NB4 (cell line): ENCODE measurements at regions not wholly inside any gene's neighbourhood (a gene's known extent, or its start where the extent isn't known, plus 50 kb on each side); places are given as distances from the start of the nearest gene placed in this dataset.

Experiments
- DNase-seq: peaks from one replicate; pipeline ENCODE4 v3.0.0; 2010; ENCODE audit warnings: low read depth
- H3K4me3 ChIP-seq: one replicate; pipeline ENCODE4 v1.5.1; 2011; ENCODE audit warnings: mild to moderate bottlenecking, low read depth, low read length, moderate library complexity
- MYC ChIP-seq: IDR thresholded peaks from 2 replicates; pipeline ENCODE4 v1.6.1; 2011; ENCODE audit warnings: low read depth, low read length
- POLR2A ChIP-seq: IDR thresholded peaks from 2 replicates; pipeline ENCODE4 v1.6.1; 2011; ENCODE audit warnings: mild to moderate bottlenecking; ENCODE audit not compliant: insufficient read length; ENCODE audit errors: extremely low read depth
- TF ChIP-seq, protein P1 (sequence below): IDR thresholded peaks from one replicate; pipeline ENCODE4 v1.5.1; 2012; ENCODE audit warnings: low read depth, low read length
- TF ChIP-seq, protein P2 (sequence below): IDR thresholded peaks from 2 replicates; pipeline ENCODE4 v1.6.1; 2011; ENCODE audit warnings: low read depth, low read length

DNA sequence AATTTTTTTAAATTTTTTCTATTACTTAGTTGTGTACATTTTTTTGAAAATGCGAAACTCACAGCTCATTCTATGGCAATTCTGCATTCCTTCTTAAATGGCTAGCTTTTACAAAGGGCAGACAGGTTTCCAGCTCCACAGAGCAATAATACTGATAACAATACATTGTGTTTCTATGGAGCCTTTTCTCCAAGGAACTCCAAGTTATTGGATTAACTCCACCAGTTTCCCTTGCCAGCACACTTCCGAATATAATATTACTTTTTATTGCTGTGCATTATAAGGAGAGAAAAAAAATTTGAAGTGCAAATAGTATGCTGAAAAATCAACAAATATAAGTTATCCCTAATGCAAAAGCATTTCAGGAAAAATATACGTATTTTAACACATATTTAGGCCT lies 127.5 kb upstream of the PSMD7 start:
- H3K4me3 ChIP-seq, result no peak overlapping the region
- TF ChIP-seq, protein P1, sequence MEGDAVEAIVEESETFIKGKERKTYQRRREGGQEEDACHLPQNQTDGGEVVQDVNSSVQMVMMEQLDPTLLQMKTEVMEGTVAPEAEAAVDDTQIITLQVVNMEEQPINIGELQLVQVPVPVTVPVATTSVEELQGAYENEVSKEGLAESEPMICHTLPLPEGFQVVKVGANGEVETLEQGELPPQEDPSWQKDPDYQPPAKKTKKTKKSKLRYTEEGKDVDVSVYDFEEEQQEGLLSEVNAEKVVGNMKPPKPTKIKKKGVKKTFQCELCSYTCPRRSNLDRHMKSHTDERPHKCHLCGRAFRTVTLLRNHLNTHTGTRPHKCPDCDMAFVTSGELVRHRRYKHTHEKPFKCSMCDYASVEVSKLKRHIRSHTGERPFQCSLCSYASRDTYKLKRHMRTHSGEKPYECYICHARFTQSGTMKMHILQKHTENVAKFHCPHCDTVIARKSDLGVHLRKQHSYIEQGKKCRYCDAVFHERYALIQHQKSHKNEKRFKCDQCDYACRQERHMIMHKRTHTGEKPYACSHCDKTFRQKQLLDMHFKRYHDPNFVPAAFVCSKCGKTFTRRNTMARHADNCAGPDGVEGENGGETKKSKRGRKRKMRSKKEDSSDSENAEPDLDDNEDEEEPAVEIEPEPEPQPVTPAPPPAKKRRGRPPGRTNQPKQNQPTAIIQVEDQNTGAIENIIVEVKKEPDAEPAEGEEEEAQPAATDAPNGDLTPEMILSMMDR, result no peak
- TF ChIP-seq, protein P2, sequence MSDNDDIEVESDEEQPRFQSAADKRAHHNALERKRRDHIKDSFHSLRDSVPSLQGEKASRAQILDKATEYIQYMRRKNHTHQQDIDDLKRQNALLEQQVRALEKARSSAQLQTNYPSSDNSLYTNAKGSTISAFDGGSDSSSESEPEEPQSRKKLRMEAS, result no peak
- TF ChIP-seq MYC, result no peak
- TF ChIP-seq POLR2A, result no peak
- DNase-seq, result no peak

DNA sequence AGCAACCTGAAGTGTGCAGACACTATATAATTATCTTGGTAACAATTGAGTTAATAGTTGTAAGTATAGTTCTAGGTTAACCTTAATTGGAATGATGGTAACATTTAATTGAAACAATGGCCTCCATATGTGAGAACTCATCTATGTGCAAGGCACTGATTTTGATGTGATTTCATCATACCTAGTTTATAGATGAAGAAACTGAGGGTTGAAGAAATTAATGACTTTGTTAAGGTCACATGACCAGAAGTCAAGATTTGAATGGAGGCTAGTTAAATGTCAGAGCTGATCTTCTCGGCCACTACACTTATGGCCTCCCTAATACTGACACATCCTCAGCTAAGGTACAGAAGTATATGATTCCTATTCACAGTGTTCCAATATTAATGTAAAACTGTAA lies 128.2 kb upstream of the PSMD7 start:
- no peak overlapping the region for H3K4me3 ChIP-seq
- no peak for TF ChIP-seq POLR2A
- TF ChIP-seq MYC, result no peak
- TF ChIP-seq, protein P2, result no peak
- TF ChIP-seq, protein P1, result no peak
- no peak for DNase-seq

DNA sequence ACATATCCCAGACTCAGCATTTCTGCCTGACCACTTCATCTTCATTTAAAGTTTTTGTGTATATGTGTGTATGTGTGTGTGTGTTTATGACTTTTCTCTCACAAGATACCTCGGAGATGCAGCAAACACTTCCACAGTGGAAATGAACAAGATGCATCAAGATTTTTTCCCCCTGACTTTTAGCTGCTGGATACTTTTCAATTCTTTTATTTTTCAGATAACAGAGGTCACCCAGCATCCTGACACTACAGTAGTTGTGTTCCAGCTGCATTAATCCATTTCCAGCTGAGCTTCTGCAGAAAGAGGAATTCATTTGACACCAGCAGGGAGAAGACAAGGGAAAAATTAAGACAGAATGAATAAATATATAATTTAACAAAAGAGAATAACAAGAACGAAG lies 130.2 kb upstream of the PSMD7 start:
- no peak for DNase-seq
- TF ChIP-seq, protein P1, result no peak
- TF ChIP-seq MYC (no peak), POLR2A (no peak)
- TF ChIP-seq, protein P2, result no peak
- H3K4me3 ChIP-seq, result no peak overlapping the region

DNA sequence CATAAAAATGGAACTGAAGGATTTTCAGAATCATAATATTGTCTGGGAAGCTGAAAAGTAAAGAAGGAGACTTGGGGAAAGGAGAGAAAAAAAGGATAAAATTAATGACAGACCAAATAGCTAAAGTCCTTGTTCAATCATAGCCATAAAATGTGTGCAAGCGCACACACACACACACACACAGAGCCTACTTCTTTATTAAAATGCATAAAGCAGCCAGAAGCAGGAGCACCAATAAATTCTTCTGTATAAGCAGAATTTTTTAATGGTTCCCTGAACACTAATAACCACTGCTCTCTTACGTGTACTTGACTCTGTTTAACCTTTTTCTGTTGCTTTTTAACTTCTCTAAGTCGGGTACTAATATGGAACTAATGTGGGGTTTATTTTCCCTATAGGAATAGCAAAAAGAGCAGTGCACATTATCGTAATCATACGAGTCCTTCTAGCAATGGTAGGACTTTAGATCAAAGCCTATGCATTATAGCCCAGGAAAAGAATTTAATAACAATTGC lies 131.0 kb upstream of the PSMD7 start:
- TF ChIP-seq, protein P1, result no peak
- TF ChIP-seq POLR2A (no peak), MYC (no peak)
- TF ChIP-seq, protein P2, result no peak
- no peak overlapping the region for H3K4me3 ChIP-seq
- DNase-seq, result no peak

DNA sequence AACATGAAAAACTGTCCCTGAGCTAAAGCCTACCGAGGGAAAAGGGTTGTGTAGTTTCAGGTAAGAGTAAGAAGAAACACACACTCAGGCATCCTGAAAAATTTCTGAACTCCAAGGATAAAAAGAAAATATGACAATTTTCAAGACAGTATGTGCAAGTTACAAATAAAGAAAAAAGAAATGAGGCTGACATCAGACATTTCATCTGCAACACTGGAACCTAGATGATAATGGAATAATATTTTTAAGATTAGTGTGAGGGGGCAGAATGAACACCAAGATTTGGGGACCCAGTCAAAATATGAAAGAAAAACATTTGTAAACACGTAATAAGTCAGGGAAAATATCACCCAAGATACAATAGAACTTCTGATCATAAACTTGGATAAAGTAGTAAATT lies 135.9 kb upstream of the PSMD7 start:
- no peak overlapping the region for H3K4me3 ChIP-seq
- no peak for TF ChIP-seq POLR2A
- TF ChIP-seq, protein P2, result no peak
- no peak for DNase-seq

DNA sequence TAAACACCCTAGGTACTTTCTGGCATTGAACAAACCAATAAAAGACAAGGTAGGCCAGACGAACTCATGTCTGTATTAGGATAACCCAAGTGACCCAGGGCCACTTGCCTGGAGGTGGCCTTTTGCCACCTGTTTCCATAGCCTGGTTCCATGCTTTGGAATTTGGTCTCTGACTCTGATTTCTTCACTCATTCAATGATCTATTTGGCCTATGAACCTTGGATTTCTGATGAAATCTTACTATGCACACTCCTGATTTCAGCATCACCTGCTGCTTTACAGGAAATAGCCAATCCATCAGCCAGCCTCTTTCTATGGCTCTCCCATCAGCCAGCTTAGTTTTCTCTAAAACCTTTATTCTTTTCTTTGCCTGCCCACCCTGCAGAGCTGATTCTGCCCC lies 142.8 kb upstream of the PSMD7 start:
- TF ChIP-seq, protein P2, result no peak
- TF ChIP-seq, protein P1, result no peak
- TF ChIP-seq MYC (no peak), POLR2A (no peak)
- DNase-seq, result no peak
- no peak overlapping the region for H3K4me3 ChIP-seq
